Hindlimb muscle (tissue), 1 donor: ENCODE measurements at regions not wholly inside any gene's neighbourhood (a gene's known extent, or its start where the extent isn't known, plus 50 kb on each side); places are given as distances from the start of the nearest gene placed in this dataset.

Source experiments
- DNase-seq: peaks from one replicate; pipeline ENCODE4 v3.0.0-alpha.2; 2013

- no peak for DNase-seq
These were observed 52.4 kb upstream of the UPP2 start for GRCh38 chr2:158049129-158049855.

GRCh38 chr2:158048327-158048726 lies 53.3 kb upstream of the UPP2 start:
- no peak for DNase-seq

- no peak for DNase-seq
These were observed 54.5 kb upstream of the UPP2 start for GRCh38 chr2:158047156-158047611.

- peak; percentile 80 for DNase-seq
These were observed 55.4 kb upstream of the UPP2 start for GRCh38 chr2:158046121-158046880.

GRCh38 chr2:158045362-158045761 lies 56.3 kb upstream of the UPP2 start:
- no peak for DNase-seq

- DNase-seq, result no peak
These were observed 58.3 kb upstream of the UPP2 start for GRCh38 chr2:158043181-158043948.

GRCh38 chr2:158042666-158043065 lies 59.0 kb upstream of the UPP2 start:
- no peak for DNase-seq

GRCh38 chr2:158042245-158042644 lies 59.4 kb upstream of the UPP2 start:
- DNase-seq, result no peak

- no peak for DNase-seq
These were observed 60.3 kb upstream of the UPP2 start for GRCh38 chr2:158041400-158041799.

GRCh38 chr2:158038901-158039300 lies 62.8 kb upstream of the UPP2 start:
- no peak for DNase-seq

- peak; percentile 46 for DNase-seq
These were observed 67.3 kb upstream of the UPP2 start for GRCh38 chr2:158034198-158034866.

- no peak for DNase-seq
These were observed 70.3 kb upstream of the UPP2 start for GRCh38 chr2:158031371-158031770.

GRCh38 chr2:158025255-158025996 lies 76.2 kb upstream of the UPP2 start:
- DNase-seq, result no peak

- DNase-seq, result no peak
These were observed 77.3 kb upstream of the UPP2 start for GRCh38 chr2:158024288-158024898.

- no peak for DNase-seq
These were observed 78.8 kb upstream of the UPP2 start for GRCh38 chr2:158022888-158023287.

GRCh38 chr2:158021226-158021625 lies 80.5 kb upstream of the UPP2 start:
- DNase-seq, result no peak

GRCh38 chr2:158015428-158016076 lies 86.1 kb upstream of the UPP2 start:
- DNase-seq, result no peak

- DNase-seq, result peak; percentile 76
These were observed 87.8 kb upstream of the UPP2 start for GRCh38 chr2:158013891-158014290.

- no peak for DNase-seq
These were observed 90.5 kb upstream of the UPP2 start for GRCh38 chr2:158011055-158011771.

- peak; percentile 34 for DNase-seq
These were observed 92.3 kb upstream of the UPP2 start for GRCh38 chr2:158009399-158009798.
